ENCODE measurements at regions not wholly inside any gene's neighbourhood (a gene's known extent, or its start where the extent isn't known, plus 50 kb on each side); places are given as distances from the start of the nearest gene placed in this dataset.

DNA sequence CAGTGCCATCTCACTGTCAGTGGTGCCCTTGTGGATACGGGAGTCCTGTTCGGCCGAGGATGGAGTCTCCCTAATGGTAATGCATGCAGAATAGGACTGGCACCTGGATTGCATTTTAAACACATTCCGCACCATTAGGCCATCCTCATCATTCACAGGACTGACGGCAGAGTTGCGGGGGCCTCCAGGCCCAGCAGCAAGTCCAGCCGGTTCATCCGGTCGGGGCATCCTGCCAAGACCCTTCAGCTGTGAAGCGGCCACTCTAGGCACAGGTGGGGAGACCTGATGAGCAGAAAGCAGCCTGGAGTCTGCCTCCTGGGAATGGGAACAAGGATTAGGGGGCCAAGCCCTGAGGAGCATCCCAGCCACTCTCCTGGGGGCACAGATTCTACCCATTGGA is 90.3 kb upstream of the XYLT1 start:
- TF ChIP-seq GATA3 (IDR thresholded peaks at IDR 0.05; ENCODE audit: low read depth, low read length) (no peak), GATA2 (IDR thresholded peaks at IDR 0.05; ENCODE audit: low read depth, low read length) (no peak)

DNA sequence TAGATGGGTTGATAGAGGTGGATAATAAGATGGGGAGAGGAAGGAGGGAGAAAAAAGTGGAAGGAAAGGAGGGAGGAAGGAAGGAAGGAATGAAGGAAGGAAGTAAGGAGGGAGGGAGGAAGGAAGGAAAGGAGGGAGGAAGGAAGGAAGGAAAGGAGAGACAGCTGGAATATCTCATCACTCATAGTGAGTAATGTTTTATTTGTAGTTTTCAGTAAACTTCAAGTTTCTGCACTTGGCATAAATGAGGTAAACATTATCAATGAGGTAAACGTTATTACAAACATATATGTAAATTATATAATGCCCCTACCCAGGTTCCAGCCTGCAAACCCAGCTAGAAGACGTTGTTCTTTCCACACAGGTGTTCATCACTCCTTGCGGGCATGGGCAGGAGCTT is 89.8 kb upstream of the XYLT1 start:
- no peak for TF ChIP-seq GATA2 (IDR thresholded peaks at IDR 0.05; ENCODE audit: low read depth, low read length)
- no peak for TF ChIP-seq GATA3 (IDR thresholded peaks at IDR 0.05; ENCODE audit: low read depth, low read length)

DNA sequence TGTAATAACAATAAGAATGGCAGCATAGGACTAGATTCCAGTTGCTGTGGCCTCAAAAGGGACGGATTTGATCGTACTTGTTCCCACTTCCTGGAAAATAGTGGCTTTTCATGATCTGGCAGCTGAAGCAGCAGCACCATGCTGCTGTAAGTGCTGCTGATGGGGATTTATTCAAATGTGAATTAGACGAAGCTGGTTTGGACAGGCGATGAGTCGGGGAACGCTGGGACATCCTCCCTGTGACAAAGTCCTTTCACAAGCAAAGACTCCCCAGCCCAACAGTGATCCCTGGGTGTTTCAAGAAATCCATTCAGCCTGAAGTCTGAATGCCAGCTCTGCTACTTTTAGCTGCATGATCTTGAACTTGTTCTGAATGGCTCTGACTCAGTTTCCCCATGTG is 88.6 kb upstream of the XYLT1 start:
- TF ChIP-seq GATA3 (IDR thresholded peaks at IDR 0.05; ENCODE audit: low read depth, low read length) (no peak), GATA2 (IDR thresholded peaks at IDR 0.05; ENCODE audit: low read depth, low read length) (no peak)

DNA sequence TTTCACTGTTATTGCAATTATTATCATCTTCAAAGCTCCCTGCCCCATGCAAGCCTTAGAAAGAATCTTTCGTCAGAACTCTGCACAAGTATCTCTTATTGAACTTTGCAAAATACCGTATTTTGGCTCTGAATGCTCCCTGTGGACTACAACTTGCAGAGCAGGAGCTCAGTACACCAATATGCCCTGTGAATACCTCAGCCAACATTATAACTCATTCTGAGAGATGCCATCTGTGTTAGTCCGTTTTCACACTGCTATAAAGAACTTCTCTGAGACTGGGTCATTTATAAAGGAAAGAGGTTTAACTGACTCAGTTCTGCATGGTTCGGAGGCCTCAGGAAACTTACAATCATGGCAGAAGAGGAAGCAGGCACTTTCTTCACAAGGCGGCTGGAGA is 87.2 kb upstream of the XYLT1 start:
- TF ChIP-seq GATA3 (IDR thresholded peaks at IDR 0.05; ENCODE audit: low read depth, low read length) (no peak), GATA2 (IDR thresholded peaks at IDR 0.05; ENCODE audit: low read depth, low read length) (no peak)

DNA sequence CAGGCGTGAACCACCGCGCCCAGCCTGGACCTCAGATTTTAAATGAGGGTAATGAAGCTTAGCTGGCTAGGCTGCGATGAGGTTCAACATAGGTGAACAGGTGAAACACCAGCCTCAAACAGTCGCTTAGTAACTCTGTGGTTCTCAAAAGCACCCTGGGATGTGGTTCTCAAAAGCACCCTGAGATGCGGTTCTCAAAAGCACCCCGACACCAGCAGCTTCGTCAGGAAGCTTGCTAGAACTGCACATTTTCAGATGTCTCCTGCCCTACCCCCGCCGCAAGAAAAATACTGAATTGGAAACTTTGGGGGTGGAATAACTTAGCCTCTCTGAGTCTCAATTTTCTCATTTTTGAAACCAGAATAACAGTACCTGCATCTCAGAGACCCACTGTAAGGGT is 86.7 kb upstream of the XYLT1 start:
- TF ChIP-seq GATA3 (IDR thresholded peaks at IDR 0.05; ENCODE audit: low read depth, low read length): no peak
- TF ChIP-seq GATA2 (IDR thresholded peaks at IDR 0.05; ENCODE audit: low read depth, low read length): no peak

DNA sequence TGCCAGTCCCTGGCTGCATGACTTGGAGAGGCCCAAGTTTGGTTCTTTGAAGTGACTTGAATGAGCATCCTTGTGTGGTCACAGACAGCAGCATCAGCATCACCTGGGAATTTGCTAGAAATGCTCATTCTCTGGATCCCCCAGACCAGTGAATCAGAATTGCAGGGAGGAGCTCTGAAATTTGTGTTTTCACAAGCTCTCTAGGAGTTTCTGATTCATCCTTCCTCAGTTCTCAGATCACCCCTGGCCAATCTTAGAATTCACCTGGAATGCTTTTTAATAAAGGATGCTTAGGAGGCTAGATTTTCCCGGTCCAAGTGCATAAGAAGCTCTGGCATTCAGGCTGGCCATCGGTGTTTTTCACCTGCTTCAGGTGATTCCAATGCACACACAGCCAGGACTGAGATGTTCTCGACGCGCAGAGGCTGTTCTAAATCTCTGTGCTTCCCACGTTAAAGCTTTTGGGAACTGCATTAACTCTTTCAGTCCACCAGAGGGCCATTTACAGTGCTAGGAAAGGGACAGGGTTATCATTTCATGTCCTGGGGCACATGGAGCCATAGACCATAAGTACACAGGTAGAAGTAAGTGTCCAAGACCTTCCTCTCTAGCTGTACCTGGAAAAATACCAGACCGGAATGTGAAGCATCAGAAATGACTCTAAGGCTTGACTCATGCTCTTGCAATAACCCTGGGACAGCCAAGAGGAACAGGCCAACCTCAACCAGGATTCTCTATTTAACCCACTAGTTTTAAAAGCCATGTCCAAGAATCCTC is 85.7 kb upstream of the XYLT1 start:
- TF ChIP-seq GATA3 (IDR thresholded peaks at IDR 0.05; ENCODE audit: low read depth, low read length) (no peak), GATA2 (IDR thresholded peaks at IDR 0.05; ENCODE audit: low read depth, low read length) (no peak)

DNA sequence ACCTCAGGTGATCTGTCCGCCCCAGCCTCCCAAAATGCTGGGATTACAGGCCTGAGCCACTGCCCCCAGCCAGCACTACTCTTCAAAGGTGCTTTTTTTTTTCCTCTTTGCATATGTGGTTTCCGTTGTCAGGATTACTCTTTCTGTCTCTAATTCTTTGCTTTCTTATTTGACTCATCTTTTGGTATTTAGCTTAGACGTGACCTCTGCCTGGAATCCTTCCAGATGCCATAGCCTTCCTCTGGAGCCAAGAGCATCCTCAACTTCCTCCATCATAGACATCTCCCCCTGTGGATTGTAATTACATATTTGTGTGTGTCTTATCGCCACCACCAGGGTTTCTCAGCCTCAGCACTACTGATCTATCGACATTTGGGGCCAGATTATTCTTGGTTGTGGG is 84.4 kb upstream of the XYLT1 start:
- no peak for TF ChIP-seq GATA2 (IDR thresholded peaks at IDR 0.05; ENCODE audit: low read depth, low read length)
- TF ChIP-seq GATA3 (IDR thresholded peaks at IDR 0.05; ENCODE audit: low read depth, low read length): no peak

DNA sequence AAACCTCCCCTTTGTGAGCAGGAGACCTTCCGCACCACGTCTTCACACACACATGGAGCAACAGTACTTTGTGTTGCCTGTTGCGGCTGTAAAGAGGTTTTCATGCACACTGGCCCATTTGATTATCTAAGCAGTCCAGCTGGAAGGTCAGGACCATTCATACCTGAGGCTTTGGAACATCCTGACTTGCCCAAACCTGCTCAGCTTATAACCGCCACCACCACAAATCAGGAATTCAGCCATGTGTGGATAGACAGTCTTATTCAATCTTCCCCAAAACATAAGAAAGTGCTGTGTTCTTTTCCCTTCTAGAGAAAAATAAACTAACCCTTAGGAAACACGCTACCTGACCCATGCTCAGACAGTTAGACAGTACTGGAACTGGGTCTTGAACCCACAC is 81.6 kb upstream of the XYLT1 start:
- TF ChIP-seq GATA3 (IDR thresholded peaks at IDR 0.05; ENCODE audit: low read depth, low read length) (no peak), GATA2 (IDR thresholded peaks at IDR 0.05; ENCODE audit: low read depth, low read length) (no peak)

DNA sequence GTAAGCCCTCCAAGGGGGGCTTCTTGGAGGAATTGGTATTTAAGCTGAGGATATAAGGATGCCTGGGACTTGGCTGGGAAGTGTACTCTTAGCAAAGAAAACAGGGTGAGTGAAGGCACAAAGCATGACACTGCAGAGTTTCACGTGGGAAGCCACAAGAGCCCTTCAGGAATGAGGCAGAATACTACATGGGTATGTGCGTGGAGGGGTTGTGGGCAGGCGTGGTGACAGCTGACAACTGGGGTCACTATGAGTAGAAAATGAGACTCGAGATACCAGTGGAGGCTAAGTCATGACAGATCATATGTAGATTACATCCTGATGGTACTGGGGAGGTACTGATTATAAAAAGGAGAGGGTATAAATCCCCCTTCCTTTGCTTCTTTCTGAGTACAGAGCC is 78.1 kb upstream of the XYLT1 start:
- no peak for TF ChIP-seq GATA3 (IDR thresholded peaks at IDR 0.05; ENCODE audit: low read depth, low read length)
- no peak for TF ChIP-seq GATA2 (IDR thresholded peaks at IDR 0.05; ENCODE audit: low read depth, low read length)

DNA sequence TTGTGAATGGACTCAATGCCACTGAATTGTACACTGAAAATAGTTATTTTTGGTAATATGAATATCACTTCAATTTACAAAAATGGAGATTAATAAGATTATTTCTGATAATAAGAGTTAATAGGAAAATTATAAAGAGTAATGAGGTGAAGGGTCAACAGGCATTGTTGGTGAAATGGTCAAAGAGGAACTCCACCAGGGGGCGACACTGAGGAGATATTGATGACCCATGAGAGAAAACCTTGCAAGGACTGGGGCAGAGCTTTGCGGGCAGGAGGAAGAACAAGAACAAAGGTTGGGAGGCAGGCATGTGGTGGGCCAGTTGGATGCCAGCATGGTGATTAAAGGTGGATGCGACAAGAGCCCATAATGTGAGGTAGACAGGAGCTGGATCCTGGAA is 74.0 kb upstream of the XYLT1 start:
- TF ChIP-seq GATA3 (IDR thresholded peaks at IDR 0.05; ENCODE audit: low read depth, low read length) (no peak), GATA2 (IDR thresholded peaks at IDR 0.05; ENCODE audit: low read depth, low read length) (no peak)

DNA sequence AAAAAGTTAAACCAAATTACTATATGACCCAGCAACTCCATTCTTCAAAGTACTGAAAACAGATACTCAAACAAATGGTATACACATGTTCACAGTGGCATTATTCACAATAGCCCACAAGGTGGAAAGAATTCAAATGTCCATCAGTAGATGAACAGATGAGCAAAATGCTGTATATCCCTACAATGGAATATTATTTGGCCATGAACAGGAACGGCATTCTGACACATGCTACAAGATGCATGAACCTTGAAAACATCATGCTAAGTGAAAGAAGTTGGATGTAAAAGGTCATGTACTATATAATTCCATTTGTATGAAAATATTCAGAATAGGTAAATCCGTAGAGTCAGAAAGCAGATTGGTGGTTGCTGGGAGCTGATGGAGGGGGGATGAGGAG is 73.5 kb upstream of the XYLT1 start:
- TF ChIP-seq GATA3 (IDR thresholded peaks at IDR 0.05; ENCODE audit: low read depth, low read length) (no peak), GATA2 (IDR thresholded peaks at IDR 0.05; ENCODE audit: low read depth, low read length) (no peak)

DNA sequence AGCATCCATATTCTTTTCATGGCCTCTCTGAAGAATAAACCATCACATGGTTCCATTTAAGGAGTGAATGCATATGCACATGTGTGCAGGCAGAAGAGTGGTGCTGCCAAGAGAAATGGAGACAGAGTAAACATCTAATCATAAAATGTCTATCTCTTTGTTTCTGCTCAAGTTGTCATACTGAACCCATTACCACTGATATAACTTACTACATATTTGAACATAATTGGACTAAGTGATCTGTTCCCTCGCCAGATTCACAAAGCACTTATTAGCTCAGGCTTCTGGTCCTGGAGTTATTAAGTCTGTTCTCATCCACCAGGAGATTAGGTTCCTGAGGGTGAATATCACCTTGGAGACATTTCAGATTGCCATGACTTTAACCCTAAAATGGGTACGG is 72.3 kb upstream of the XYLT1 start:
- TF ChIP-seq GATA3 (IDR thresholded peaks at IDR 0.05; ENCODE audit: low read depth, low read length) (no peak), GATA2 (IDR thresholded peaks at IDR 0.05; ENCODE audit: low read depth, low read length) (no peak)

DNA sequence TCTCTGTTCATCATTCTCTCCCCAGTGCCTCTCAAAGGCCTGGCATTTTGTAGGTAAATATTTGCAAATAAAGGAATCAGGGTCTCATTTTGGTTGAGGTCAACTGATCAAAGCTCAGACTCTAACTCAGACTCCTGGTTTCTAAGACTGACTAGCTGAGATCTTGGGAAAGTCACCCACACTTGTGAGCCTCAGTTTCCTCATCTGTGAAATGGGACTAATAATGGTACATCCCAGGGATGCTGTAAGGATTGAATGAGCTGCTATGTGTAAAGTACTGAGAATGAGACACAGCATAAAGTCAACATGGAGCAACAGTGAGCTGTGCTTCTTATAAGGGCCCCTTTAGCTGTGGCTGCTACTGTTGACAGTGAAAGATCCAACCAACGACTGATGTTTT is 70.6 kb upstream of the XYLT1 start:
- TF ChIP-seq GATA3 (IDR thresholded peaks at IDR 0.05; ENCODE audit: low read depth, low read length) (no peak), GATA2 (IDR thresholded peaks at IDR 0.05; ENCODE audit: low read depth, low read length) (no peak)

DNA sequence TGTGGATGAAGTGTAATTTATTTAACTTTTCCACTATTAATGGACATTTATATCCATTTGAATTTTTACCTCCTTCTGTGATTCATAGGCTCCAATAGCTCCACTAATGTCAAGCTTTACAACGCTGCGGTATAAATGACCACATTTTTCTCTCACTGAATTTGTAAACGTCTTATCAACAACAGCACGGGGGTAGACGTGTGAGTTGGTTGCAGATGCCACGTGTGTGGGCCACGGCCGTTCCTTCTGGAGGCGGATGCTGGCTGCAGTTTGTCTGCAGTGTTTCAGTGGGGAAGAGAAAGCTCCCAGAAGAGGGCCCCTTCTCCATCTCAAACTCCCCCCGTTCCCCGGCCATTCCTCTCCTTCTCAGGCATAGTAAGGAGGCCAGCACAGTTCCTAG is 68.2 kb upstream of the XYLT1 start:
- TF ChIP-seq GATA2 (IDR thresholded peaks at IDR 0.05; ENCODE audit: low read depth, low read length): no peak
- TF ChIP-seq GATA3 (IDR thresholded peaks at IDR 0.05; ENCODE audit: low read depth, low read length): no peak

DNA sequence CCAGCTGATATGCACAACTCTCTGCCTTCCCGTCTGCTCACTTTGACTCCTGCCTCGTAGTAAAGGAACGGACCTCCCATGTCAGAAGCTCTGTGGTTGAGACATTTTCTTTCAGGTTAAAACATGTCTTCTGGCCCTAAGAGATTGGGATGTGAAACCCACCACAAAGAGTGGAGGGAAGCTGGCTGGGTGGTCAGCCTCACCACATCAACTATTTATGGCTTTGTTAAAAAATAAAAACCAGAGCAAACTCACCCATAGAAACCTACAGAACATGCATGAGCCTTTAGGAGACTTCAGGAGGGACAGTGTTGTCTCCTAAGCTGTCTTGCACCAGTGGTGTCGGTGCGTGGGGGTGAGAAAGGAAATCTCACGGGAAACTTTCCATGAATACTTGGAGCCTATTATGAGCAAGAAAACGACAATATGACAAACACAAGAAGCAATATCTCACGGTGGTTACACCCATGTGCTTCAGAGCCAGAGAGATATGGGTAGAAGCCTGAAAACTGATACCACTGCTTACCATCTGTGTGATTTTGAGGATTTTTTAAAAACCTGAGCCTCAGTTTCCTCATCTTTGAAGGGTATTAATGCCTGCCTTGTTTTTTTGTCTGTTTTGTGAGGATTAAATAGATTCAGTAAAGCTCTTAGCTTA is 61.7 kb upstream of the XYLT1 start:
- TF ChIP-seq GATA3 (IDR thresholded peaks at IDR 0.05; ENCODE audit: low read depth, low read length) (no peak), GATA2 (IDR thresholded peaks at IDR 0.05; ENCODE audit: low read depth, low read length) (no peak)
